ENCODE measurements at regions not wholly inside any gene's neighbourhood (a gene's known extent, or its start where the extent isn't known, plus 50 kb on each side); places are given as distances from the start of the nearest gene placed in this dataset.
A peak's percentile ranks its signal among the peaks of the same experiment; 100 is the strongest.
"Not testable (repeated sequence)": the region's sequence is repeated elsewhere in the genome, so short reads cannot be mapped to it uniquely, and the experiment has no call there.

DNA sequence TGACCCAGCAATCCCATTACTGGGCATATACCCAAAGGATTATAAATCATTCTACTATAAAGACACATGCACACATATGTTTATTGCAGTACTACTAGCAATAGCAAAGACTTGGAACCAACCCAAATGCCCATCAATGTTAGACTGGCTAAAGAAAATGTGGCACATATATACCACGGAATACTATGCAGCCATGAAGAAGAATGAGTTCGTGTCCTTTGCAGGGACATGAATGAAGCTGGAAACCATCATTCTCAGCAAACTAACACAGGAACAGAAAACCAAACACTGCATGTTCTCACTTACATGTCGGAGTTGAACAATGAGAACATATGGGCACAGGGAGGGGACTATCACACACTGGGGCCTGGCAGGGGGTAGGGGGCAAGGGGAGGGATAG lies 183.0 kb downstream of the HACE1 start:
- not testable (repeated sequence) for FAIRE-seq

GRCh38 chr6:104675161-104675560 lies 184.6 kb downstream of the HACE1 start:
- FAIRE-seq = not testable (repeated sequence)

DNA sequence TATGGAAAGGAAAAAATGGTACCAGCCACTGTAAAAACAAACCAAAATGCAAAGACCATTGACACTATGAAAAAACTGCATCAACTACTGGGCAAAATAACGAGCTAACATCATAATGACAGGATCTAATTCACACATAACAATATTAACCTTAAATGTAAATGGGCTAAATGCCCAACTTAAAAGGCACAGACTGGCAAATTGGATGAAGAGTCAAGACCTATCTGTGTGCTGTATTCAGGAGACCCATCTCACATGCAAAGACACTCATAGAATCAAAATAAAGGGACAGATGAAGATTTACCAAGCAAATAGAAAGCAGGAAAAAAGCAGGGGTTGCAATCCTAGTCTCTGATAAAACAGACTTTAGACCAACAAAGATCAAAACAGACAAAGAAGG lies 186.6 kb downstream of the HACE1 start:
- not testable (repeated sequence) for FAIRE-seq

GRCh38 chr6:104671591-104671891 lies 188.2 kb downstream of the HACE1 start:
- not testable (repeated sequence) for FAIRE-seq

- FAIRE-seq = not testable (repeated sequence)
These were observed 188.7 kb downstream of the HACE1 start for GRCh38 chr6:104670834-104671590.

DNA sequence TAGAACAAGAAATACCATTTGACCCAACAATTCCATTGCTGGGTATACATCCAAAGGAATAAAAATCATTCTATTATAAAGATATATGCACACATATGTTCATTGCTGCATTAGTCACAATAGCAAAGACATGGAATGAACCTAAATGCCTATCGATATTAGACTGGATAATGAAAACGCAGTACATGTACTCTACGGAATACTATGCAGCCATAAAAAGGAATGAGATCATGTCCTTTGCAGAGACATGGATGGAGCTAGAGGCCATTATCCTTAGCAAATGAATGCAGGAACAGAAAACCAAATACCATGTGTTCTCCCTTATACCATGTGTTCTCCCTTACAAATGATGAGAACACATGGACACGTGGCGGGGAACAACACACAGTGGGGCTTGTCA lies 190.2 kb downstream of the HACE1 start:
- no peak for FAIRE-seq

DNA sequence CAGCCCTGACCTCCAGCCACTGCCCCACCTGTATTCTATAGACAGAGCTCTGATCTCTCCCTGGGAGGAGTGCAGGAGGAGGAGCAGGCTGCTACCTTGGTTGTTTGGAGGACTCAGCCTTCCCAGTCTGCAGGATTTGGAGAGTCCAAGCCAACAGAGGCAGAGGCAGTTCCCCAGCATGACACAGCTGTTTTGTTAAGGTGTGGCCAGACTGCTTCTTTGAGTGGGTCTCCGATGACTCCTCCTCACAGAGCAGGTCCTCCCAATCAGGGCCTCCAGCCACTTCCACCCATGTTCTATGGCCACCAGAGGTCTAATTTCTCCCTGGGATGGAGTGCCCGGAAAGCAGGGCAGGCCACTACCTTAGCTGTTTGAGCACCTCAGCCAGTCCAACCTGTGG lies 203.5 kb downstream of the HACE1 start:
- FAIRE-seq = no peak

DNA sequence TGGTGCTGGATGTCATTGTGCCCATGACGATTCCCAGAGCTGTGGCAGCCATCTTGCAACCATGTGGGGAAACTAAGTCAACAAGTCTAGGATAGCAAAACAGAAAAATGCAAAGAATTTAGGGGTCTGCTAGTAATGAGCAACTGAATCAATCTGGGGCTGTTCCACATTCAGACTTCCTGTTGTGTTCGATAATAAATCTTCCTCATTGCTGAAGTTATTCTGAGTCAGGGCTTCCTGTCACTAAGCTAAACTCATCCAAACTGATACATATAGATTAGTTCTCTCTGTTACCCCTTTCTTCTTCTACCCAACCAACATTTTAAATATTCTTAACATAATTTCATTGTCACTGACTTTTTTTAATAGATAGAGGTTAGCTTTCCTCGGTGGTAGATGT lies 205.9 kb downstream of the HACE1 start:
- no peak for FAIRE-seq

- FAIRE-seq = no peak
These were observed 211.4 kb downstream of the HACE1 start for GRCh38 chr6:104648347-104648746.

DNA sequence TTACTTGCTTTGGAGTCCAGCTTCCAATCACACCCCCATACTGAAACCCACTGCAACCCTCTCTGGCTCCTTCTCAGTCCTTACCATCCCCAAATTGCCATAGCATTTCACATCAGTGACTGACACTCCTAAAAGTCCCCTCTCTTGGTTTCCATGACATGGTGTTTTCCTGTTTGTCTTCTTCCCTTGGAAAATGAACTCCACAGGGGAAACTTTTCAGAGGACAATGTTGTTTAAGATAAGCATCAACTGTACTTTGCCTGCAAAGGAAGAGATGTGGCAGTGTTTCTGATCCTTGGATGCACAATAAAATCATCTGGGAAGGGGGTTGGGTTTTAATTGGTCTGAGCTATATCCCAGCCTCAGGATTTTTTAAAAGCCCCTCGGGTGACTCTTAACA lies 214.9 kb downstream of the HACE1 start:
- FAIRE-seq = no peak

DNA sequence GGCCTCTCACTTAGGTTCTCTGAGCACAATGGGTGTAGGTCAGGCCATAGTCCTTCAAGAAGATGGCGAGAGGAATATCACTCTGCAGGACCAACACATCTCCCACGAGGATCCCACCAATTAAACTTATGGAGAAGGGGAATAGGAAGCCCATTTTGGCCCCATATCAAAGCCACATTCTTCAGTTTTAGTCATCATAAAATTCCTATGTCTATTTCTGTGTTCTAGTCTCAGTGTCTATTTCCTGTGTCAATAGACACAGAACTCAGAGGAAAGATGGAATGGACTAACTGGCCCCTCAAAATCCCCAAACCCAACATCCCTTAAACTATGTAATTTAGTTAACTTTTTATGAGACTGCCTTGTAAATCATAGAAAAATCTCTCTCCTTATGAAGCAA lies 216.8 kb downstream of the HACE1 start:
- no peak for FAIRE-seq

GRCh38 chr6:104640761-104641160 lies 219.0 kb downstream of the HACE1 start:
- FAIRE-seq = no peak

GRCh38 chr6:104640150-104640700 lies 219.5 kb downstream of the HACE1 start:
- FAIRE-seq = no peak

GRCh38 chr6:104639668-104640067 lies 220.1 kb downstream of the HACE1 start:
- FAIRE-seq = peak; percentile 72

DNA sequence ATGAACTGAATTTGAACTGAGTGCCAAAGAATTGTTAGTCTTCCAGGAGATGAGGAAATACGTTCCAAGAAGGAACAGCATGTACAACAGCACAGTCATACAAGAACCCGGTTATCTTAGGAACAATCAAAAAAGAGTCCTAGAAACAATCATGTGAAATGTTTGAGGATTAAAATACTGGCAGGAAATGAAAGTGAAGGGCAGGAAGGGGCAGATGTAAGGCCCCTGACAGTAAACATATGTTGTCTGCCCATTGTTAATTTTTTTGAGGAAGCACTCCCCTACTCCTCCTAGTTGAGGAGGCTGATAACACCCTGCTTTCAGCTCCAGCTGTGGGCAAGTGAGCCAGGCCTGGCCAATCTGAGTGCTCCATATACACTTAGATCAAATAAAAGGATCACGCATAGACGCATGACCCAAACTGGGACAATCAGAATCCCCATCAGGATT lies 220.9 kb downstream of the HACE1 start:
- no peak for FAIRE-seq

DNA sequence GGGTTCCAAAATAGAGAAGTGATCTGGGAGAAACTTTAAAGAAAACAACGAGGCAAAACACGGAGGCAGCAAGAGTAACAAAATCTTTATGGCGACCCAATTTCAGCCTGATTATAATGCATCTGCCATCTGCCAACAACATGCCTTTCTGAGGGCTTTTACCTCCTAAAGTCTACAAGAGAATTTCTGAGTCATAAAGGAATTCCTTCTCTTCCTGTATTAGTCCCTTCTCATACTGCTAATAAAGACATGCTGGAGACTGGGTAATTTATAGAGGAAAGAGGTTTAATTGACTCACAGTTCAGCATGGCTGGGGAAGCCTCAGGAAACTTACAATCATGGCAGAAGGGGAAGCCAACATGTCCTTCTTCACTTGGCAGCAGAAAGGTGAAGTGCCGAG lies 226.6 kb downstream of the HACE1 start:
- no peak for FAIRE-seq

GRCh38 chr6:104632588-104632987 lies 227.1 kb downstream of the HACE1 start:
- FAIRE-seq = no peak

DNA sequence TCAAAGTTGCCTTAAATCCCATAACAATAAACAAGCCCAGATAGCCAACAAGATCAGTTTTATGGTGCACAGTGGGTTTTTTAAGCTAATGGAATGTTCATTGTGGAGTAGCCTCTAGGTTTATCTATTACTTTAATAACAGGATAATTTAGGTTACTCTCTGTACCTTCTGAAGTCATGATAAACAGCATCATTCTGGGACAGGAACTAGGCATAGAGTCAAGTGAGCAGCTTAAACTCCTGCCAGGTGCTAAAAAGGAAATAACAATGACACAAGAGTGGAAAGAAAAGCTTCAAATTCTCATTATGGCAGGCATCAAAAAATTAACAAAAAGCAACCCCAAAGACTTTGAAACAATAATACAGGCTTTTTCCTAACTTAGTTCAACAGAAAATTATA lies 228.8 kb downstream of the HACE1 start:
- FAIRE-seq = no peak

DNA sequence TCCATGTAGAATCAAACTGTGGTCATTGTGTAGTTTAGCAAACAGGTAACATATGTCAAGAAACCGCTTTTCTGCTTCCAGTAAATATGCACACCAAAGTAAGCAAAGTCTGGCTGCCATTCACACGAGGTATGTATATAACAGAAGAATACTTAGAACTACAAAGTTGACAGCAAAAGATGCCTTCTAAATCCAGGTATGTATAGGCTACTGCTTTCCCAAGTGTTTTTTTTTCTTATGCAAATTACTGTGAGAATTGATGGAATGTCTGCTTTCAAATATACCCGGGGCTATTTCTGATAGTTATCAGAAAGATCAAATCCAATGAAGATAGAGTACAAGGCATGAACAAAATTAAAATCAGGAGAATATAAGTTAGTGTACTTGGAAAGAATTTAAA lies 229.2 kb downstream of the HACE1 start:
- FAIRE-seq = no peak

DNA sequence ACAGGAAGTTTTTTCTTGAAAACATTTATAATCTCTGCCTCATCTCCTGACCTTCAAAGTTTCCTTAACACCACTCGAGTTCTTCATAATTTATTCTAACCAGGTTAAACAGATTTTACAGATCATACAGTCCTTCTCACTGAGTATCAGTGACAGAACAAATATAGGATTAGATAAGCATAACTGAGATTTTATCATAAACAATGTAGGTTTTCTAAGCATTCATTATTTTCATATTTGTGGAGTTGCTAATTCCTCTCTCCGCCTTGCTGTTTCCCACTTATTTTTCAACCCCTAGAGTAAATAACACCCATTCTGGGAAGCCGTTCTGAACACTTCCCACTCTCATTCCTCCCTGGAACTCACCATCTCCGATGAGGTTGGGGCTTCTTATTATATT lies 229.9 kb downstream of the HACE1 start:
- no peak for FAIRE-seq

DNA sequence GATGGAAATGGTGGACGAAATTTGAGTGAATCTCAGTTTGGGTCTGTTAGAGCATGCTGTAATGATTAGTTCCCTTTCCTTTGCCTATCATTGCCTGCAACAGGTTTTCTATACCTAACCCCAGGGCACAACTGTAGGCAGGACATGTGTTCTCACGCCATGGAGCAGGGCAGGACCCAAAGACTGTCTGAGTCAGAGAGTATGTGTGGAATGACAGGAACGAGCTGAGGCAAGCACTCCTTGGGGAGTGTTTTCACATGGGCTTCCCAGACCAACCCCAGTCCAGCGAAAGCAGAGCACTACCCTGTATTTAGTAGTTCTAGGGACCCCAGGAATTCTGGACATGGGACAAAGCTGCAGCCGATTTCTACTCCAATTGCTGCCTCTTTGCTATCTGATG lies 234.2 kb downstream of the HACE1 start:
- FAIRE-seq = no peak

GRCh38 chr6:104623052-104623690 lies 236.5 kb downstream of the HACE1 start:
- FAIRE-seq = no peak

DNA sequence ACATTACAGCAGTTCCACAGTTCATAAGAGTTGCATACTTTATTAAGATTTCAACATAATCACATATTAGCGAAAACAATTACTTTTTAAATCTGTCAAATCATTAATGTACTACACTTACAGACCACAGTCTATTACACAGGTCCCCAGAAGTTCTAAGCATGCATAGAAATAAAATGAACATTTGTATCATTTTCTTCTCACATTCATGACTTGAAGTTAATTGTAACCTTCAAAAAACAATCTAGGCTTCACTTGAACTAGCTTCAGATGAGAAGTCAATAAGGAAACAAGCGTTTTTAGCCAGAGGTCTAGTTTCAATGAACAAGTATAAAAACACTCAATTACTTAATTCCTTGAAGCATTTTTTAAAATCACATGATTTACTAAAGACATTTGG lies 238.3 kb downstream of the HACE1 start:
- FAIRE-seq = no peak

GRCh38 chr6:104617591-104617990 lies 242.1 kb downstream of the HACE1 start:
- FAIRE-seq = no peak

All from colon (tissue), 2 donors.